Ovary (tissue), 7 donors: ENCODE measurements at regions not wholly inside any gene's neighbourhood (a gene's known extent, or its start where the extent isn't known, plus 50 kb on each side); places are given as distances from the start of the nearest gene placed in this dataset.

Experiments
- DNase-seq, 5 donors: peaks; one replicate each; pipeline ENCODE4 v3.0.0-alpha.2; 2019 to 2020
- H3K27ac ChIP-seq, 2 donors: fragments of 200-600 bp; one replicate each; pipeline versions ENCODE4 v1.5.1 to v1.8.0; 2019 to 2022
- H3K27me3 ChIP-seq: fragments of 200-600 bp; one replicate; pipeline ENCODE4 v1.8.0; 2022
- H3K36me3 ChIP-seq: fragments of 200-600 bp; sonication (generic); one replicate; pipeline ENCODE4 v1.5.1; 2019
- H3K4me1 ChIP-seq: one replicate; pipeline ENCODE4 v1.8.1; 2013; ENCODE audit warnings: mild to moderate bottlenecking, moderate library complexity; ENCODE audit not compliant: insufficient read depth
- H3K4me3 ChIP-seq: fragments of 200-600 bp; sonication (generic); one replicate; pipeline ENCODE4 v1.5.1; 2017
- H3K9me3 ChIP-seq, 2 donors: fragments of 200-600 bp in 1 of 2; sonication (generic) in 1 of 2; one replicate each; pipeline versions ENCODE4 v1.5.1 to v1.8.1; 2013 to 2019; ENCODE audit warnings: mild to moderate bottlenecking in 1 of 2, moderate library complexity in 1 of 2
- CTCF ChIP-seq, 3 donors: fragments of 450-650 bp in 2 of 3; fragments of 200-600 bp in 1 of 3; IDR thresholded peaks; one replicate each; pipeline versions ENCODE4 v1.5.1 to v1.8.0; 2016 to 2022; ENCODE audit warnings: antibody characterized with exemption in 3 of 3, mild to moderate bottlenecking in 1 of 3
- EP300 ChIP-seq: sonication (generic); formaldehyde crosslinking; IDR thresholded peaks from one replicate; pipeline ENCODE4 v1.6.1; 2017; ENCODE audit warnings: antibody characterized with exemption
- POLR2A ChIP-seq: fragments of 450-650 bp; IDR thresholded peaks from one replicate; pipeline ENCODE4 v1.6.1; 2017; ENCODE audit warnings: antibody characterized with exemption, mild to moderate bottlenecking, moderate library complexity
- WGBS, 3 donors: extraction: QIAGEN DNeasy Blood & Tissue Kit in 1 of 3; methylation state at CpG; one replicate each; pipeline versions ENCODE4 v1.1.5 to v1.1.7; 2013 to 2017; 5-methylcytosine and 5-hydroxymethylcytosine counted together
- intact Hi-C, 4 donors: fragments of 100-400 bp; cut with DNase I; formaldehyde crosslinking; loops; one replicate each; pipeline versions ENCODE4 v1.11.0 to v1.15.1; 2022 to 2023
- donor health status: DM: no; HTN: no; CAD: no; lungs with moderate emphysema.
- donor health status: DM: no; HTN: no; CAD: no.
- donor health status: Bipolar disorder and iron deficiency.
- donor health status: DM: no; HTN: no; CAD: no.
- donor health status: DM: yes; HTN: yes; CAD: no.

GRCh38 chr15:91665212-91665611 lies 188.3 kb upstream of the SLCO3A1 start:
- no peaks in the 10 kb centered on the region for H3K9me3 ChIP-seq
- DNase-seq = no peak
- intact Hi-C loops = no loop called here
- H3K4me3 ChIP-seq = no peak overlapping the region
- H3K36me3 ChIP-seq = no peaks in the 10 kb centered on the region
- TF ChIP-seq EP300 = no peak
- no peak for TF ChIP-seq CTCF (IDR thresholded peaks at IDR 0.05)
- no peak for TF ChIP-seq POLR2A
- H3K27me3 ChIP-seq = no peaks in the 10 kb centered on the region
- H3K27ac ChIP-seq = no peak overlapping the region
- no peaks in the 10 kb centered on the region for H3K4me1 ChIP-seq
- 64 to 73% (median 71%) methylated on average over 4 of the region's 4 CpGs for WGBS, 3 donors

- Histone ChIP-seq H3K4me3 (no peak overlapping the region), H3K36me3 (no peaks in the 10 kb centered on the region), H3K4me1 (no peaks in the 10 kb centered on the region), H3K27ac (no peak overlapping the region), H3K9me3 (no peaks in the 10 kb centered on the region), H3K27me3 (no peaks in the 10 kb centered on the region)
- no peak for TF ChIP-seq POLR2A
- TF ChIP-seq CTCF (IDR thresholded peaks at IDR 0.05) = no peak
- TF ChIP-seq EP300 = no peak
- no peak for DNase-seq
- intact Hi-C loops = no loop called here
- 68 to 81% (median 74%) methylated on average over 1 of the region's 1 CpG for WGBS, 3 donors
Observed at GRCh38 chr15:91668370-91668769, 185.1 kb upstream of the SLCO3A1 start.

- Histone ChIP-seq H3K4me3 (no peak overlapping the region), H3K4me1 (no peaks in the 10 kb centered on the region), H3K27me3 (no peaks in the 10 kb centered on the region), H3K36me3 (no peaks in the 10 kb centered on the region), H3K9me3 (no peaks in the 10 kb centered on the region), H3K27ac (no peak overlapping the region)
- no peak for DNase-seq
- no peak for TF ChIP-seq CTCF (IDR thresholded peaks at IDR 0.05)
- TF ChIP-seq POLR2A = no peak
- no peak for TF ChIP-seq EP300
- 69 to 80% (median 78%) methylated on average over 2 of the region's 2 CpGs for WGBS, 3 donors
- intact Hi-C loops = no loop called here
Observed at GRCh38 chr15:91670108-91670507, 183.4 kb upstream of the SLCO3A1 start.

- WGBS, 3 donors = 63 to 74% (median 71%) methylated on average over 2 of the region's 2 CpGs
- intact Hi-C loops = no loop called here
- DNase-seq = no peak
Observed at GRCh38 chr15:91678003-91678402, 175.5 kb upstream of the SLCO3A1 start.

More at GRCh38 chr15:91678003-91678402, 175.5 kb upstream of the SLCO3A1 start:
- H3K9me3 ChIP-seq = no peaks in the 10 kb centered on the region
- H3K4me3 ChIP-seq = no peak overlapping the region
- no peaks in the 10 kb centered on the region for H3K36me3 ChIP-seq
- no peaks in the 10 kb centered on the region for H3K27me3 ChIP-seq
- H3K4me1 ChIP-seq = no peaks in the 10 kb centered on the region
- TF ChIP-seq CTCF (IDR thresholded peaks at IDR 0.05) (no peak), EP300 (no peak), POLR2A (no peak)
- no peak overlapping the region for H3K27ac ChIP-seq
